ENCODE measurements at regions not wholly inside any gene's neighbourhood (a gene's known extent, or its start where the extent isn't known, plus 50 kb on each side); places are given as distances from the start of the nearest gene placed in this dataset.

DNA sequence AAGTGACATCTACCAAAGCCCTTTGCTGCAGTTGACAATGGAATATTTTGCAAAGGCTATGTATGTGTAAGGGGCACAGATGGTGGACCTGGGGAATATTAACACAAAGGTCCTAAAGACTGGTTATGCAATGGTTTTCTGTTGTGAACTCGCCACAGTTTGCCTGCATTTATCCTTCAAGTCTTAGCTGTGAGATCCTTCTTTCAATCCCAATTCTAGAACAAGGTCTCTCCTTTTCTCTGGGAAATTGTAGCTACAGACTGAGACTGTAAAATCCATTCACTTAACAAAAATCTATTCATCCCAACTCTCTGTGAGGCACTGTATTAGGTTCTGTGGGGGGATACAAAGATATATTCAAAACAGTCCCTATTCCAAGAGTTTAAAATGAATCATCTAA, 250.4 kb downstream of the GPM6A start:
- H2BK5ac ChIP-seq (ENCODE audit: low read depth, low read length), result no peak overlapping the region
- no peak overlapping the region for H3K14ac ChIP-seq (ENCODE audit: insufficient read length)
- no peak overlapping the region for H2BK15ac ChIP-seq (ENCODE audit: low read length)
- H4K20me1 ChIP-seq (replicated peaks in 1 of 2; ENCODE audit: control insufficient read depth in 1 of 2, insufficient read depth in 2 of 2, low read length in 2 of 2), result no peaks in the 10 kb centered on the region
- ChIA-PET CTCF (ENCODE audit: partially characterized antibody) (interaction anchor here (1.5 kb wide), 1 partner anchor 38 kb away, joined by 3 read pairs; no protein-coding TSS in a partner anchor), POLR2A (ENCODE audit: partially characterized antibody) (no interaction called here)
- H4K91ac ChIP-seq (replicated peaks; ENCODE audit: insufficient read length, low read length), result no peak overlapping the region
- H3K4me1 ChIP-seq (replicated peaks in 1 of 4; ENCODE audit: control insufficient read depth in 3 of 4, insufficient read depth in 4 of 4, low read length in 3 of 4), result no peaks in the 10 kb centered on the region
- H3K23me2 ChIP-seq (ENCODE audit: low read depth, low read length), result no peaks in the 10 kb centered on the region
- H3K9me3 ChIP-seq (ENCODE audit: insufficient read depth in 2 of 2, low read depth in 1 of 2, low read length in 1 of 2), result no peaks in the 10 kb centered on the region
- no peak overlapping the region for H3K4me3 ChIP-seq (ENCODE audit: extremely low read depth in 1 of 4, insufficient read depth in 2 of 4, low read depth in 3 of 4, low read length in 4 of 4)
- H3K36me3 ChIP-seq (ENCODE audit: control insufficient read depth in 2 of 4, insufficient read depth in 4 of 4, low read length in 3 of 4), result no peaks in the 10 kb centered on the region
- no peak overlapping the region for H3K56ac ChIP-seq (replicated peaks; ENCODE audit: insufficient read length, low read depth, low read length)
- H3K4ac ChIP-seq (replicated peaks; ENCODE audit: insufficient read length, low read depth, low read length), result no peak overlapping the region
- no peak overlapping the region for H4K5ac ChIP-seq (ENCODE audit: insufficient read length, low read depth, low read length)
- no peak overlapping the region for H3K18ac ChIP-seq (ENCODE audit: extremely low read depth, low read length)
- no peak overlapping the region for H3K23ac ChIP-seq (ENCODE audit: insufficient read length)
- H2BK20ac ChIP-seq (ENCODE audit: low read length), result no peak overlapping the region
- H3K9ac ChIP-seq (replicated peaks in 1 of 4; ENCODE audit: extremely low read depth in 1 of 4, low read depth in 3 of 4, low read length in 3 of 4), result no peak overlapping the region
- no peak overlapping the region for H3K27ac ChIP-seq (ENCODE audit: low read depth, low read length)
- FAIRE-seq, result no peak
- H2AFZ ChIP-seq (ENCODE audit: low read length), result peak overlapping the region; percentile 46; the same call in 1 of the 2 replicates
- no peaks in the 10 kb centered on the region for H3K79me1 ChIP-seq (ENCODE audit: low read depth, low read length)
- no peak overlapping the region for H2BK120ac ChIP-seq (replicated peaks; ENCODE audit: low read depth, low read length)
- H3K27me3 ChIP-seq (replicated peaks in 1 of 4; ENCODE audit: control insufficient read depth in 3 of 4, extremely low read depth in 1 of 4, insufficient read depth in 3 of 4, low read length in 3 of 4), result no peaks in the 10 kb centered on the region
- no peak overlapping the region for H2BK12ac ChIP-seq (ENCODE audit: low read depth, low read length)
- H3K4me2 ChIP-seq (ENCODE audit: insufficient read depth in 1 of 2, low read depth in 2 of 2, low read length in 2 of 2), result no peak overlapping the region
- H3K79me2 ChIP-seq (ENCODE audit: control insufficient read depth in 1 of 2, insufficient read depth in 2 of 2, low read length in 2 of 2), result no peaks in the 10 kb centered on the region
- no peak overlapping the region for H4K8ac ChIP-seq (ENCODE audit: extremely low read depth, insufficient read depth, low read length)
- no peak overlapping the region for H2AK5ac ChIP-seq (ENCODE audit: low read depth, low read length)
- DNase-seq (ENCODE audit: low read depth in 1 of 2, low spot score in 2 of 2), result no peak
- WGBS, 2 experiments (ENCODE audit: extremely low coverage in 1 of 2, insufficient coverage in 1 of 2, insufficient read length in 1 of 2, insufficient replicate concordance in 2 of 2, low coverage in 1 of 2, low lambda C conversion rate in 2 of 2, missing lambda C conversion rate in 1 of 2), result 75% methylated on average over 1 of the region's 1 CpG; no CpG with 5 or more reads in 1 of the 2 experiments
- TF ChIP-seq CBX8 (IDR thresholded peaks at IDR 0.05; ENCODE audit: borderline replicate concordance, low read depth, low read length) (no peak), SIRT6 (IDR thresholded peaks at IDR 0.05; ENCODE audit: low read length) (no peak), SIX5 (IDR thresholded peaks at IDR 0.05; ENCODE audit: low read depth, low read length) (no peak), NANOG (IDR thresholded peaks at IDR 0.05; ENCODE audit: insufficient read depth, low read depth, low read length, poor library complexity, severe bottlenecking) (no peak), CEBPB (IDR thresholded peaks at IDR 0.05; ENCODE audit: low read depth, low read length) (no peak), TBP (IDR thresholded peaks at IDR 0.05; ENCODE audit: low read depth, low read length) (no peak), TEAD4 (IDR thresholded peaks at IDR 0.05; ENCODE audit: low read depth, low read length) (no peak), CBX5 (IDR thresholded peaks at IDR 0.05; ENCODE audit: low read depth, low read length) (no peak), BRCA1 (IDR thresholded peaks at IDR 0.05; ENCODE audit: low read depth, low read length) (no peak), GABPA (IDR thresholded peaks at IDR 0.05; ENCODE audit: borderline replicate concordance, insufficient read depth, low read length) (no peak), PHF8 (conservative IDR thresholded peaks at IDR 0.05; ENCODE audit: low read depth, low read length) (no peak), POLR2AphosphoS5 (IDR thresholded peaks at IDR 0.05; ENCODE audit: low read depth, low read length) (no peak), SRF (IDR thresholded peaks at IDR 0.05; ENCODE audit: low read depth, low read length) (no peak)
- TF ChIP-seq, protein P1, sequence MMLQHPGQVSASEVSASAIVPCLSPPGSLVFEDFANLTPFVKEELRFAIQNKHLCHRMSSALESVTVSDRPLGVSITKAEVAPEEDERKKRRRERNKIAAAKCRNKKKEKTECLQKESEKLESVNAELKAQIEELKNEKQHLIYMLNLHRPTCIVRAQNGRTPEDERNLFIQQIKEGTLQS (IDR thresholded peaks at IDR 0.05; ENCODE audit: insufficient read depth, low read depth, low read length), result no peak

All from H1 (cell line).